Gastrocnemius medialis (tissue), 4 donors: ENCODE measurements at regions not wholly inside any gene's neighbourhood (a gene's known extent, or its start where the extent isn't known, plus 50 kb on each side); places are given as distances from the start of the nearest gene placed in this dataset.

Source experiments
- POLR2A ChIP-seq, 2 donors: fragments of 450-650 bp; IDR thresholded peaks; one replicate each; pipeline ENCODE4 v1.6.1; 2017; ENCODE audit warnings: antibody characterized with exemption in 2 of 2, mild to moderate bottlenecking in 2 of 2, moderate library complexity in 2 of 2
- TF ChIP-seq, protein P1 (sequence below), 5 experiments: fragments of 450-650 bp in 3 of 5; fragments of 200-600 bp in 2 of 5; sonication (generic) in 2 of 5; IDR thresholded peaks in 4 of 5; conservative IDR thresholded peaks in 1 of 5; 1 replicate in 4 of 5; 2 replicates in 1 of 5; pipeline ENCODE4 v1.5.1; 2016 to 2019; ENCODE audit warnings: antibody characterized with exemption in 5 of 5, mild to moderate bottlenecking in 3 of 5, moderate library complexity in 3 of 5

- TF ChIP-seq, protein P1, sequence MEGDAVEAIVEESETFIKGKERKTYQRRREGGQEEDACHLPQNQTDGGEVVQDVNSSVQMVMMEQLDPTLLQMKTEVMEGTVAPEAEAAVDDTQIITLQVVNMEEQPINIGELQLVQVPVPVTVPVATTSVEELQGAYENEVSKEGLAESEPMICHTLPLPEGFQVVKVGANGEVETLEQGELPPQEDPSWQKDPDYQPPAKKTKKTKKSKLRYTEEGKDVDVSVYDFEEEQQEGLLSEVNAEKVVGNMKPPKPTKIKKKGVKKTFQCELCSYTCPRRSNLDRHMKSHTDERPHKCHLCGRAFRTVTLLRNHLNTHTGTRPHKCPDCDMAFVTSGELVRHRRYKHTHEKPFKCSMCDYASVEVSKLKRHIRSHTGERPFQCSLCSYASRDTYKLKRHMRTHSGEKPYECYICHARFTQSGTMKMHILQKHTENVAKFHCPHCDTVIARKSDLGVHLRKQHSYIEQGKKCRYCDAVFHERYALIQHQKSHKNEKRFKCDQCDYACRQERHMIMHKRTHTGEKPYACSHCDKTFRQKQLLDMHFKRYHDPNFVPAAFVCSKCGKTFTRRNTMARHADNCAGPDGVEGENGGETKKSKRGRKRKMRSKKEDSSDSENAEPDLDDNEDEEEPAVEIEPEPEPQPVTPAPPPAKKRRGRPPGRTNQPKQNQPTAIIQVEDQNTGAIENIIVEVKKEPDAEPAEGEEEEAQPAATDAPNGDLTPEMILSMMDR (IDR thresholded peaks at IDR 0.05 in 4 of 5, conservative IDR thresholded peaks at IDR 0.05 in 1 of 5) = no peak
- TF ChIP-seq POLR2A (IDR thresholded peaks at IDR 0.05) = no peak
Measured at GRCh38 chr18:10037181-10037580, 123.4 kb downstream of the VAPA start.
